NCI-H2171 treated with DMSO at 0.1 percent for 48 hours (cell line): ENCODE measurements at regions not wholly inside any gene's neighbourhood (a gene's known extent, or its start where the extent isn't known, plus 50 kb on each side); places are given as distances from the start of the nearest gene placed in this dataset.

ENCODE experiments used
- DNase-seq: peaks from one replicate; lab custom pipeline; 2025; lab: John Stamatoyannopoulos, UW

DNA sequence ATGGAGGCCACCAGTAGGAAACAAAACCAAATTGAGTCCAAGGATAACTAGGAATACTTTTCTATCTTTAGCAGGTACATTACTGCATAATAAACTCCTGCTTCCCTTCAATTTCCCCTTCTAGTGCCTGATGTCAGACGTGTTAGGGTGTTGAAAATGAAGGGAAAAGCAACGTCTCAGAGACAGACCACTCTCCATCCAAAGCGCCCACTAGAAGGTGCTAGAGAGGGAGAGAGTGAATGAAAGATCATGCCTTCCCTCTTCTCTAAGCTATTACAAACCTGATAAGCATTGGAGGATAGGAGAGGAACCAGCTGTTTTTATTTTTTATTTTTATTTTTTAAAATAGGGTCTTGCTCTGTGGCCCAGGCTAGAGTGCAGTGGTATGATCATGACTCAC is 64.1 kb downstream of the ZNF641 start:
- DNase-seq = peak; percentile 1

- no peak for DNase-seq
Measured at GRCh38 chr12:48285751-48286650, 64.7 kb downstream of the ZNF641 start.

DNA sequence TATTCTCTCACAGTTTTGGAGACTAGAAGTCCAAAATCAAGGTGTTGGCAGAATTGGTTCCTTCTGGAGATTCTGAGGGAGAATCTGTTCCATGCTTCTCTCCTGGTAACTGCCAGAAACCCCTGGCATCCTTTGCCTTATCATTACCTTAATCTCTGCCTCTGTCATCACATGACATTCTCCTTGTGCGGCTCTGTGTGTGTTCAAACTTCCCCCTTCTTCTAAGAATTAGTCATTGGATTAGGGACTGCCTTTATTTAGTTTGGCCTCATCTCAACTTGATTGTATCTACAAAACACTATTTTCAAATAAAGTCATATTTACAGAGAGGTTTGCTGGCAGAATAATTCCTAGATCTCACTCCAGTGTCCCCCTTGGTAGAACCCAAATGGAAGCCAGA is 68.9 kb downstream of the ZNF641 start:
- no peak for DNase-seq

GRCh38 chr12:48280572-48280971 is 70.1 kb downstream of the ZNF641 start:
- DNase-seq = no peak

DNA sequence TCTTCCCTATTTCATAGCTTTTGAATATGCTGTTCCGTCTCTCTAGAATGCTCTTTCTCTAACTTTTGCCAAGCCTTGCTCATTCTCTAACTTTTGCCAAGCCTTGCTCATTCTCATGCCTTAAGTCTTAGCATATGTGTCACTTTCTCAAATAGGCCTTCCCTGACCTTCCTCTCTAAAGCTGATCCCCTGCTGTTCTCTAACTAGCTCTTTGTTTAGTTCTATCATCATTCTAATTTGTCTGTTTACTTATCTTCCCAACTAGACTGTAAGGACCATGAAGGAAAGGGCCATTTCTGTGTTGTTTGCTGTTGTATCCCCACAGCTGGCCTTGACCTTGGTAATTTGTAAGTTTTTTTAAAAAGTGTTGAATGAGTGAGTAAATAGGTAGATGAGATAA is 71.1 kb downstream of the ZNF641 start:
- no peak for DNase-seq

GRCh38 chr12:48279101-48279500 is 71.6 kb downstream of the ZNF641 start:
- no peak for DNase-seq

- no peak for DNase-seq
Measured at GRCh38 chr12:48276621-48277020, 73.5 kb upstream of the OR10AD1 start.

DNA sequence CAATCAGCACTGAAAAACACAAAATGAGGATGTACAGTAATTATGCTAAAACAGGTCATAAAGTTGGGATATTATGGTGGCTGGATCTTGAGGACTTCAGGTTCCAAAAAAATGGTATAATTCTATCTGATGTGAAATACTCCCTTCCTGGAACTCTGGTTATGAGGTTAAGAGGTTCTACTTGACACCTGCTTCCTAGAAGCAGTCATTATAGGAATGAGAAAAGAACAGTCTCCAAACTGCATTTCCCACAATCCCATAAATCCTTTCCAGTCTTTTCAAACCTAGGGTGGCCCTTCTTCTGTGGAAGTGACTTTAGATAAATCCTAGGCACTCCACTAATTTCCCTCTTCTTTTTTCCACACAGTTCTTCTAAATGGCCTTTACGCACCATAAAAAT is 63.7 kb upstream of the OR10AD1 start:
- no peak for DNase-seq

- DNase-seq = no peak
Measured at GRCh38 chr12:48265777-48266176, 62.7 kb upstream of the OR10AD1 start.

GRCh38 chr12:48263617-48264016 is 60.5 kb upstream of the OR10AD1 start:
- DNase-seq = no peak

DNA sequence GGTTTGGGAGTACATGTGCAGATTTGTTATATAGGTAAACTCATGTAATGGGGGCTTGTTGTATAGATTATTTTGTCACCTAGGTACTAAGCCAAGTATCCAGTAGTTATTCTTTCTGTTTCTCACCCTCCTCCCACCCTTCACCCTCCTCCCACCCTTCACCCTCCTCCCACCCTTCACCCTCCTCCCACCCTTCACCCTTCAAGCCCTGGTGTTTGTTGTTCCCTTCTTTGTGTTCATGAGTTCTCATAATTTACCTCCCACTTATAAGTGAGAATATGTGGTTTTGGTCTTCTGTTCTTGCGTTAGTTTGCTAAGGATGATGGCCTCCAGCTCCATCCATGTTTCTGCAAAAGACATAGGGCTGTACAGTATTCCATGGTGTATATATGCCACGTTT is 58.7 kb upstream of the OR10AD1 start:
- no peak for DNase-seq
